SU-DHL-6 (cell line): ENCODE measurements at regions not wholly inside any gene's neighbourhood (a gene's known extent, or its start where the extent isn't known, plus 50 kb on each side); places are given as distances from the start of the nearest gene placed in this dataset.

Source experiments
- H2AFZ ChIP-seq: fragments of 200-600 bp; sonication (generic); 2 replicates; pipeline ENCODE4 v1.6.1; 2014; ENCODE audit warnings: low read depth, mild to moderate bottlenecking, moderate library complexity, mixed read lengths, antibody characterized with exemption, low read length; ENCODE audit not compliant: severe bottlenecking
- H3F3A ChIP-seq: fragments of 200-600 bp; shearing (Covaris generic); 2 replicates; pipeline ENCODE4 v1.6.0; 2016; ENCODE audit warnings: antibody characterized with exemption, mild to moderate bottlenecking; ENCODE audit not compliant: insufficient read depth
- H3K27ac ChIP-seq: fragments of 200-600 bp; sonication (generic); 2 replicates; pipeline ENCODE4 v1.5.1; 2016; ENCODE audit warnings: low read depth, mild to moderate bottlenecking, low read length, moderate library complexity, mixed read lengths
- H3K27me3 ChIP-seq: fragments of 200-600 bp; sonication (generic), shearing (Covaris generic); 2 replicates; pipeline ENCODE4 v1.6.0; 2014; ENCODE audit warnings: mild to moderate bottlenecking, low read length
- H3K36me3 ChIP-seq: fragments of 200-600 bp; sonication (generic); 2 replicates; pipeline ENCODE4 v1.6.1; 2014; ENCODE audit warnings: mild to moderate bottlenecking, low read length, mixed read lengths
- H3K4me2 ChIP-seq: fragments of 300-600, 200-600 bp; shearing (Covaris generic), sonication (generic); 2 replicates; pipeline ENCODE4 v1.6.0; 2014; ENCODE audit warnings: low read length, low read depth, mild to moderate bottlenecking; ENCODE audit not compliant: poor library complexity, severe bottlenecking
- H3K4me3 ChIP-seq: fragments of 200-600 bp; sonication (generic); 2 replicates; pipeline ENCODE4 v1.5.1; 2014; ENCODE audit warnings: antibody characterized with exemption, low read length, mild to moderate bottlenecking, mixed read lengths; ENCODE audit not compliant: insufficient read depth, poor library complexity, severe bottlenecking
- H3K79me2 ChIP-seq: fragments of 200-600 bp; sonication (generic); 2 replicates; pipeline ENCODE4 v1.6.1; 2014; ENCODE audit warnings: mild to moderate bottlenecking, low read length, moderate library complexity; ENCODE audit not compliant: insufficient read depth
- H3K9ac ChIP-seq: fragments of 200-600 bp; sonication (generic); 2 replicates; pipeline ENCODE4 v1.7.0; 2014; ENCODE audit warnings: mild to moderate bottlenecking, low read length
- H3K9me2 ChIP-seq: fragments of 200-600 bp; sonication (generic); replicated peaks from 2 replicates; pipeline ENCODE4 v1.6.1; 2014; ENCODE audit warnings: low read length; ENCODE audit not compliant: insufficient read depth
- H3K9me3 ChIP-seq: fragments of 200-600 bp; sonication (generic); 2 replicates; pipeline ENCODE4 v1.6.1; 2014; ENCODE audit warnings: low read length, mixed read lengths; ENCODE audit not compliant: insufficient read depth
- H4K20me1 ChIP-seq: fragments of 200-600 bp; sonication (generic); 2 replicates; pipeline ENCODE4 v1.6.1; 2014; ENCODE audit warnings: low read depth, mild to moderate bottlenecking, antibody characterized with exemption, low read length, moderate library complexity, mixed read lengths
- CTCF ChIP-seq: fragments of 200-600 bp; sonication (generic); IDR thresholded peaks from one replicate; pipeline ENCODE4 v1.5.1; 2017; ENCODE audit warnings: antibody characterized with exemption, mild to moderate bottlenecking, low read length, moderate library complexity; ENCODE audit not compliant: insufficient read depth, poor library complexity, severe bottlenecking
- EZH2phosphoT487 ChIP-seq: fragments of 200-600 bp; sonication (generic), shearing (Covaris generic); conservative IDR thresholded peaks from 2 replicates; pipeline ENCODE4 v1.6.1; 2018; ENCODE audit warnings: mild to moderate bottlenecking, antibody characterized with exemption, low read length, moderate library complexity, mixed read lengths

DNA sequence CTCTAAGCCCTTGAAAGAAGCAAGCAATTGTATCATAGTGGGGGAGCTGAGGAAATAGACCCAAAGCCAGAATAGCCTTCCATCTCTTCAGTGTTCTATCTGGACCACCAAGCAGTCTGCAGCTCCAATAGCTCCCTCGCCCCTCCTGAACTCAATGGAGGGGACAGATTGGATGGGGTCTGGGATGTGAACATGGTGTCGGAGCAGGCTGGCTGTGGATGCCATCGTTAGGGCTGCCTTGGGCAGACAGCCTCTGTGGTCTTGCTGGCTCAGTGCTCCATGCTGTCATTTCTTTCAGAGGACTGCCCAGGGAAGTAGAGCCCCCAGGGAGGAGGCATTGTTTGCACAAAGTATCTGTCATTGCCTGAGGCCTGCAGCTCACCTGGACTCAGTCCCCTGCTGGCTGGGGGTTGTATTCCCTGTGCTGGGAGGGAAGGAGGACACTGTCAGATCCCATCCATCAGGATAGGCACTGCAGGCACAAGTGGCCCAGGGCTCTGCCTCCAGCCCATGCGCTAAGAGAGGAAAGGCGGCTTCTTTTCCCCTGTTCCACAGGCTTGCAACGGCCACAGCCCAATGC is 537.7 kb downstream of the BUD13 start:
- TF ChIP-seq EZH2phosphoT487 (no peak), CTCF (no peak)

GRCh38 chr11:116233561-116233960 is 539.2 kb downstream of the BUD13 start:
- Histone ChIP-seq H3K36me3 (no peaks in the 10 kb centered on the region), H3K27me3 (no peaks in the 10 kb centered on the region), H3K9me2 (no peaks in the 10 kb centered on the region), H3K9me3 (no peaks in the 10 kb centered on the region), H3K4me3 (no peak overlapping the region), H3K9ac (no peak overlapping the region), H3K27ac (no peak overlapping the region), H3K4me2 (no peak overlapping the region), H3F3A (no peaks in the 10 kb centered on the region), H2AFZ (no peak overlapping the region), H4K20me1 (no peaks in the 10 kb centered on the region), H3K79me2 (no peaks in the 10 kb centered on the region)
- TF ChIP-seq CTCF (no peak), EZH2phosphoT487 (no peak)

More for the DNA sequence above, 537.7 kb downstream of the BUD13 start:
- no peaks in the 10 kb centered on the region for H3F3A ChIP-seq
- no peak overlapping the region for H3K4me3 ChIP-seq
- no peaks in the 10 kb centered on the region for H3K27me3 ChIP-seq
- H3K9ac ChIP-seq: no peak overlapping the region
- no peaks in the 10 kb centered on the region for H3K9me2 ChIP-seq
- no peaks in the 10 kb centered on the region for H3K36me3 ChIP-seq
- H3K27ac ChIP-seq: no peak overlapping the region
- H3K9me3 ChIP-seq: no peaks in the 10 kb centered on the region
- H3K4me2 ChIP-seq: no peak overlapping the region
- H4K20me1 ChIP-seq: no peaks in the 10 kb centered on the region
- H3K79me2 ChIP-seq: no peaks in the 10 kb centered on the region
- H2AFZ ChIP-seq: no peak overlapping the region

GRCh38 chr11:116232364-116232828 is 540.4 kb downstream of the BUD13 start:
- no peaks in the 10 kb centered on the region for H3F3A ChIP-seq
- TF ChIP-seq EZH2phosphoT487: no peak
- no peak for TF ChIP-seq CTCF

More at GRCh38 chr11:116232364-116232828, 540.4 kb downstream of the BUD13 start:
- H3K9ac ChIP-seq: no peak overlapping the region
- no peak overlapping the region for H3K4me3 ChIP-seq
- no peak overlapping the region for H3K4me2 ChIP-seq
- H3K79me2 ChIP-seq: no peaks in the 10 kb centered on the region
- no peaks in the 10 kb centered on the region for H3K27me3 ChIP-seq
- no peaks in the 10 kb centered on the region for H3K36me3 ChIP-seq
- no peaks in the 10 kb centered on the region for H3K9me2 ChIP-seq
- no peak overlapping the region for H3K27ac ChIP-seq
- H2AFZ ChIP-seq: no peak overlapping the region
- H3K9me3 ChIP-seq: no peaks in the 10 kb centered on the region
- no peaks in the 10 kb centered on the region for H4K20me1 ChIP-seq
